Tibial nerve (tissue), 4 donors: ENCODE measurements at regions not wholly inside any gene's neighbourhood (a gene's known extent, or its start where the extent isn't known, plus 50 kb on each side); places are given as distances from the start of the nearest gene placed in this dataset.
A peak's percentile ranks its signal among the peaks of the same experiment; 100 is the strongest.

ENCODE experiments used
- DNase-seq, 2 donors: peaks; one replicate each; pipeline ENCODE4 v3.0.0-alpha.2; 2019; ENCODE audit warnings: low spot score in 2 of 2
- H3K27ac ChIP-seq, 4 donors: fragments of 200-600 bp; sonication (generic) in 3 of 4; one replicate each; pipeline ENCODE4 v1.5.1; 2017 to 2019; ENCODE audit warnings: mild to moderate bottlenecking in 1 of 4
- H3K27me3 ChIP-seq, 2 donors: fragments of 200-600 bp; sonication (generic) in 1 of 2; one replicate each; pipeline versions ENCODE4 v1.5.1 to v1.6.0; 2017 to 2019
- H3K36me3 ChIP-seq, 3 donors: fragments of 200-600 bp; sonication (generic); one replicate each; pipeline ENCODE4 v1.5.1; 2018 to 2019
- H3K4me1 ChIP-seq, 4 donors: fragments of 200-600 bp; sonication (generic) in 3 of 4; one replicate each; pipeline ENCODE4 v1.5.1; 2017 to 2019
- H3K4me3 ChIP-seq, 4 donors: fragments of 200-600 bp; sonication (generic) in 3 of 4; one replicate each; pipeline ENCODE4 v1.5.1; 2017 to 2019; ENCODE audit warnings: mild to moderate bottlenecking in 1 of 4, moderate library complexity in 1 of 4
- H3K9me3 ChIP-seq, 4 donors: fragments of 200-600 bp; sonication (generic) in 3 of 4; one replicate each; pipeline ENCODE4 v1.5.1; 2017 to 2019
- EP300 ChIP-seq, 2 donors: sonication (generic); formaldehyde crosslinking; IDR thresholded peaks; one replicate each; pipeline ENCODE4 v1.6.1; 2017; ENCODE audit warnings: antibody characterized with exemption in 2 of 2, mild to moderate bottlenecking in 1 of 2
- POLR2A ChIP-seq, 2 donors: fragments of 450-650 bp; IDR thresholded peaks; one replicate each; pipeline ENCODE4 v1.6.1; 2017; ENCODE audit warnings: antibody characterized with exemption in 2 of 2, mild to moderate bottlenecking in 2 of 2, moderate library complexity in 2 of 2
- WGBS, 2 donors: methylation state at CpG; one replicate each; pipeline ENCODE4 v1.1.5; 2018; 5-methylcytosine and 5-hydroxymethylcytosine counted together
- TF ChIP-seq, protein P1 (sequence below), 5 experiments: fragments of 200-600 bp in 3 of 5; fragments of 450-650 bp in 2 of 5; sonication (generic) in 3 of 5; IDR thresholded peaks; one replicate each; pipeline ENCODE4 v1.5.1; 2016 to 2019; ENCODE audit warnings: antibody characterized with exemption in 5 of 5, mild to moderate bottlenecking in 3 of 5, moderate library complexity in 2 of 5

DNA sequence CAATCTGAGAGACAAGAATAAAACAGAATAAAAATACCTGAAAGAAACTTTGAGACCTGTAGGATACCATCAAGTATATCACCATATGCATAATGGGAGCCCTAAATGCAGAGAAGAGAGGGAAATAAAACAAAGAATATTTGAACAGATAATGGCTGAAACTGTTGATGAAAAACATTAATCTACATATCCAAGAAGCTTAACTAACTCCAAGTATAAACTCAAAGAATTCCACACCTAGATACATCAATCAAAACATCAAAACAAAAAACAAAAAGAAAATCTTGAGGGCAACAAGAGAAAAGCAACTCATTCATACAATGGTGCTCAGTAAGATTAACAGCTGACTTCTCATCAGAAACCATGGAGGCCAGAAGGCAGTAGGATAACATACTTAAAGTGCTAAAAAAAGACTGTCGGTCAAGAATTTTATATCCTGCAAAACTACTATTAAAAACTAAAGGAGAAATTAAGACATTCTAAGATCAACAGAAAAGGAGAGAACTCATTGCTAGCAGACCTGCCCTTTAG lies 101.6 kb downstream of the FOXD1 start:
- H3K4me3 ChIP-seq = no peak overlapping the region
- no peak for DNase-seq
- no peaks in the 10 kb centered on the region for H3K4me1 ChIP-seq
- H3K27ac ChIP-seq = no peak overlapping the region
- 84 to 86% methylated on average over 1 of the region's 1 CpG for WGBS, 2 donors
- H3K27me3 ChIP-seq = no peaks in the 10 kb centered on the region
- H3K9me3 ChIP-seq = peaks cover 0 to 44% (median 14%) of the 10 kb centered on the region in 4 donors
- TF ChIP-seq EP300 (IDR thresholded peaks at IDR 0.05) = no peak
- no peak for TF ChIP-seq POLR2A (IDR thresholded peaks at IDR 0.05)
- TF ChIP-seq, protein P1, sequence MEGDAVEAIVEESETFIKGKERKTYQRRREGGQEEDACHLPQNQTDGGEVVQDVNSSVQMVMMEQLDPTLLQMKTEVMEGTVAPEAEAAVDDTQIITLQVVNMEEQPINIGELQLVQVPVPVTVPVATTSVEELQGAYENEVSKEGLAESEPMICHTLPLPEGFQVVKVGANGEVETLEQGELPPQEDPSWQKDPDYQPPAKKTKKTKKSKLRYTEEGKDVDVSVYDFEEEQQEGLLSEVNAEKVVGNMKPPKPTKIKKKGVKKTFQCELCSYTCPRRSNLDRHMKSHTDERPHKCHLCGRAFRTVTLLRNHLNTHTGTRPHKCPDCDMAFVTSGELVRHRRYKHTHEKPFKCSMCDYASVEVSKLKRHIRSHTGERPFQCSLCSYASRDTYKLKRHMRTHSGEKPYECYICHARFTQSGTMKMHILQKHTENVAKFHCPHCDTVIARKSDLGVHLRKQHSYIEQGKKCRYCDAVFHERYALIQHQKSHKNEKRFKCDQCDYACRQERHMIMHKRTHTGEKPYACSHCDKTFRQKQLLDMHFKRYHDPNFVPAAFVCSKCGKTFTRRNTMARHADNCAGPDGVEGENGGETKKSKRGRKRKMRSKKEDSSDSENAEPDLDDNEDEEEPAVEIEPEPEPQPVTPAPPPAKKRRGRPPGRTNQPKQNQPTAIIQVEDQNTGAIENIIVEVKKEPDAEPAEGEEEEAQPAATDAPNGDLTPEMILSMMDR (IDR thresholded peaks at IDR 0.05) = no peak
- H3K36me3 ChIP-seq = no peaks in the 10 kb centered on the region

DNA sequence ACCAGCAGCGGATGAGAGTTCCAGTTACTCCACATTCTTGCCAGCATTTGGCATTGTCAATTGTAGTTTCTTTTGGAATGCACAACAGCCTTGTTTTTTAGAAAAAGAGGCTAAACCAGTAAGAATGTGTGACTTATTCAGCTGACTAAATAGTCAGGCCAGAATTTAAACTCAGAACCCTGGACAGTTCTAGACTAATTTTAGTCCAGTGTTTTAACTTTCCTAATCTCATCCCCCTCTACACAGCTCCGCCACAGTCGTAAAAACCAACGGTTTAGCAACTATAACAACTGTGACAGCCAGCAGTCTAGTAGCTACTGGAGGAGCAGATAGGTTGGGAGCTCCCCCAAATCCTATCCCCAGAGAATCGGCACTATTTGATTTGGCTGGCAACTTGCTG lies 103.7 kb downstream of the FOXD1 start:
- H3K36me3 ChIP-seq = no peaks in the 10 kb centered on the region
- H3K27me3 ChIP-seq = peaks cover 0 to 9% of the 10 kb centered on the region in 2 donors
- 64 to 80% methylated on average over 5 of the region's 5 CpGs for WGBS, 2 donors
- TF ChIP-seq, protein P1 (IDR thresholded peaks at IDR 0.05) = no peak
- no peak for TF ChIP-seq POLR2A (IDR thresholded peaks at IDR 0.05)
- TF ChIP-seq EP300 (IDR thresholded peaks at IDR 0.05) = no peak
- no peak overlapping the region for H3K27ac ChIP-seq
- H3K4me1 ChIP-seq = no peaks in the 10 kb centered on the region
- DNase-seq = no peak
- H3K4me3 ChIP-seq = no peak overlapping the region
- peaks cover 0 to 43% (median 11%) of the 10 kb centered on the region in 4 donors for H3K9me3 ChIP-seq

DNA sequence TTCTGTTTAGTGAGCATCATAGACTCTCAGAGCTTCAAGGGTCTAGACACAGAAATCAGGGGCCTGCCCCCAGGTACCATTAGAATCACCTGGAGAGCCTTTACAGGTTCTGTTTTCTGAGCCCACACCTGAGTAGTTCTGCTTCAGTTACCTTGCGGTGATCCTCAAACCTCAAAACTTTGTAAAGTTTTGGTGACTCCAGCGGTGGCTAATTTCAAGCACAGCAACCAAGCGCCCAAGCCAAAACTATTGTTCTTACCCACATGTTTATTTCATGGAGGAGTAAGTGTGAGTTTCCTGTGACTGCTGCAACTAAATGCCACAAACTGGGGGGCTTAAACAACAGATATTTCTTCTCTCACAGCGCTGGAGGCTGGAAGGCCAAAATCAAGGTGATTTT lies 108.9 kb downstream of the FOXD1 start:
- no peak overlapping the region for H3K4me3 ChIP-seq
- H3K9me3 ChIP-seq = peaks cover 0 to 9% (median 0%) of the 10 kb centered on the region in 4 donors
- WGBS, 2 donors = 95 to 96% methylated on average over 4 of the region's 4 CpGs

DNA sequence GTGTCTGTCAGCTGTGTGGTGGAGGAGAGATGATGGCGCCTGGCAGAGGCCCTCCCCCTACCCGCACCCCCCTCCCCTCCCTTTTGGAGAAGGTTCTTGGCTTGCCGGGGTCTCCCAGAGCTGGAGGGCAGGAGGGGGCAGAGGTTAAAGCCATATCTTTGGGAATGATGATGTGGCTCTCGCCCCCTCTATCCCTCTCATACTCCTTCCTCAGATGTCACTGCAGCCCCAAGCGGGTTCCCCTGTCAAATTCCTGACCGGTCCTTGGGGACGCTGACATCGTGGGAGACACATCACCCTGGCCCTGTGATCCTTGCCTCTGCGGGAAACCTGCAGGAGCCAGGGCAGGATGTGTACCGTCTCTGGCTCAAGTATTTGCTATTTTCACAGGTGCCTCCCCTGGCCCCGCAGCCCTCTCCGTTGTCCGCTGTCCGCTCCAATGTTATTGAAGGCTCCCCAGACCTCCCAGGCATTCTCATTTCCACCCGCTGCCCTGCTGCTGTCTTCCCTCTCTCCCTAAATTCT lies 109.5 kb downstream of the FOXD1 start:
- Histone ChIP-seq H3K4me3 (no peak overlapping the region), H3K4me1 (peaks cover 0 to 48% (median 5%) of the 10 kb centered on the region in 4 donors), H3K36me3 (no peaks in the 10 kb centered on the region), H3K27me3 (peaks cover 0 to 9% of the 10 kb centered on the region in 2 donors), H3K27ac (peak overlapping the region; percentile 37 to 85 (median 70)), H3K9me3 (peaks cover 0 to 5% (median 0%) of the 10 kb centered on the region in 4 donors)
- no peak for TF ChIP-seq EP300 (IDR thresholded peaks at IDR 0.05)
- TF ChIP-seq, protein P1 (IDR thresholded peaks at IDR 0.05) = no peak
- no peak for TF ChIP-seq POLR2A (IDR thresholded peaks at IDR 0.05)
- no peak for DNase-seq
- WGBS, 2 donors = 39 to 52% methylated on average over 15 of the region's 15 CpGs

More for the DNA sequence above, 108.9 kb downstream of the FOXD1 start:
- DNase-seq = no peak
- Histone ChIP-seq H3K4me1 (peaks cover 0 to 45% (median 5%) of the 10 kb centered on the region in 4 donors), H3K36me3 (no peaks in the 10 kb centered on the region), H3K27ac (peak overlapping the region in 2 of 4 donors; percentile 83 to 85), H3K27me3 (peaks cover 0 to 9% of the 10 kb centered on the region in 2 donors)
- TF ChIP-seq POLR2A (IDR thresholded peaks at IDR 0.05) (no peak), EP300 (IDR thresholded peaks at IDR 0.05) (no peak)
- TF ChIP-seq, protein P1 (IDR thresholded peaks at IDR 0.05) = no peak

DNA sequence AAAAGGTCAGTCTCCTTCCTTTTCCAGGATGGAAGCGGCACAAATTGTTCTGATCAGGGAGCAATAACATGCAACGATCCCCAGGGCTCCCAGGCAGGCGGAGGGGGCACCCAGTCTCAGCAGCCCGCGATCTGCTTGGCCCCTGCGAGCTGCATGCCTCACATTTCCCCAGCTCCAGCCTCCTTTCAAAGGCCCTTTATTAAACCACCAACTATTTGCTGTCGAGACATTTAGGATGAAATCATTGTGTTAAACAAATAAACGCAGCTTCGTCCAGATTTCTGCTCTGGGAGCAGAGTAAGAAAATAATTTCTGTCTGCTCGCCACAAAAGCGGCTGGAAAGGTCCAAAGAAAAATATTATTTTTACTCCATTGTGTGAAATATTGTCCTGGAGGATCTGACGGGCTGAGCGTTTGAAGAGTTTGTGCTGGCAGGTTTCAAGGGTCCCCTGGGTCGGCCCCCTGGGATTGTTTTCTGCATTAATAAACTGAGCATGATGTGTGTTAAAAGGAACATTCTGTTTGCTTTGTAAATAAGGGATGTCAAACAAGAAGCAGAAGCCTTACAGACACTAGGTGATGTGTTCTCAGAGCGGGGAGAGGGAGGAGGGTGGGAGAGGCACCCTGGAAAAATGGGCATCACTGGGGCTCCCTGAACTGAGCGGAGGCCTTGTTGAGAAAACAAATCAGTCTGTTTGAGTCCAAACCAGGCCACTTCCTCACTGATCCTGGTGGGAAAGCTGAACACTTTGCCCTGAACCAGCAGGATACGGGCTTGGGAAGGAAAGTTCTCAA lies 110.1 kb downstream of the FOXD1 start:
- H3K36me3 ChIP-seq = no peaks in the 10 kb centered on the region
- peaks cover 0 to 48% (median 5%) of the 10 kb centered on the region in 4 donors for H3K4me1 ChIP-seq
- H3K27ac ChIP-seq = peak overlapping the region; percentile 37 to 85 (median 70)
- H3K27me3 ChIP-seq = peaks cover 0 to 9% of the 10 kb centered on the region in 2 donors
- TF ChIP-seq POLR2A (IDR thresholded peaks at IDR 0.05) = no peak
- TF ChIP-seq, protein P1 (IDR thresholded peaks at IDR 0.05) = no peak
- TF ChIP-seq EP300 (IDR thresholded peaks at IDR 0.05) = peak; percentile 8 to 71
- DNase-seq = peak; percentile 50 to 62
- 11 to 18% methylated on average over 17 of the region's 17 CpGs for WGBS, 2 donors
- peak overlapping the region in 1 of 4 donors; percentile 18 for H3K4me3 ChIP-seq
- H3K9me3 ChIP-seq = peaks cover 0 to 5% (median 0%) of the 10 kb centered on the region in 4 donors
